Astrocyte of the spinal cord (primary cell): ENCODE measurements at regions not wholly inside any gene's neighbourhood (a gene's known extent, or its start where the extent isn't known, plus 50 kb on each side); places are given as distances from the start of the nearest gene placed in this dataset.

Experiments
- DNase-seq: peaks from one replicate; pipeline ENCODE4 v3.0.0; 2011; ENCODE audit warnings: low read depth, low spot score
- H3K4me3 ChIP-seq: 2 replicates; pipeline ENCODE4 v1.5.1; 2011; ENCODE audit warnings: low read depth, mild to moderate bottlenecking, low read length, moderate library complexity
- in situ Hi-C: cut with HindIII; loops from 2 replicates; pipeline ENCODE4 v1.10.0; 2017; ENCODE audit warnings: low sequenced_read_pairs
- TF ChIP-seq, protein P1 (sequence below): IDR thresholded peaks from 2 replicates; pipeline ENCODE4 v1.5.1; 2012; ENCODE audit warnings: low read depth, mild to moderate bottlenecking, low read length, inconsistent platforms

DNA sequence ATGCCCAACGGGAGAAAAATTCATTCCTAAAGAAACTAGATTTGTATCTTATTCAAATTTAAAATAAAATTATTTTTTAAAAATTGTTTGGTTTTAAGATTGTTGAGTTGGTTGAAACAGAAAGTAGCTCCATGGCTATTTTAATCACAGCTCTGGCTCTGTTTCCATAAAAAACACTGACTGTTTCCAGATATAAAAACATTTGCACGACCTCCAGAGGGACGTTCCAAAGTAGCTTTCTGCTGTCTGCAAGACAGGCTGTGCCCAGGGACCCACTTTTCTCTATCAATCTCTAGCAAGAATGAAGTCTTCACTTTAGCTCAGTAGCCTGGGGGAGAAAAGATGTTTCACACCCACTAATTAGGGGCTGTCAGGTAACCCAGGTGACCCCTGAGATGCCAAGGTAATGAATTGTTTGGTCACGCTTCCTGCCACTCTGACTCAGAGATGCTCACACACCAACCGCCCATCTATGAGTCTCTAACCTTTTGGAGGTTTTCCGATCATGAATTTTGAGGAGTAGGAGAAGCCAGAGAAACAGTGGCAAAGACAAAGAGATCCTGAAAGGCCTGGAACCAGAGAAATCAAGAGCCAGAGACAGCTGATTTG lies 220.1 kb upstream of the SOX9 start:
- no peak overlapping the region for H3K4me3 ChIP-seq
- TF ChIP-seq, protein P1, sequence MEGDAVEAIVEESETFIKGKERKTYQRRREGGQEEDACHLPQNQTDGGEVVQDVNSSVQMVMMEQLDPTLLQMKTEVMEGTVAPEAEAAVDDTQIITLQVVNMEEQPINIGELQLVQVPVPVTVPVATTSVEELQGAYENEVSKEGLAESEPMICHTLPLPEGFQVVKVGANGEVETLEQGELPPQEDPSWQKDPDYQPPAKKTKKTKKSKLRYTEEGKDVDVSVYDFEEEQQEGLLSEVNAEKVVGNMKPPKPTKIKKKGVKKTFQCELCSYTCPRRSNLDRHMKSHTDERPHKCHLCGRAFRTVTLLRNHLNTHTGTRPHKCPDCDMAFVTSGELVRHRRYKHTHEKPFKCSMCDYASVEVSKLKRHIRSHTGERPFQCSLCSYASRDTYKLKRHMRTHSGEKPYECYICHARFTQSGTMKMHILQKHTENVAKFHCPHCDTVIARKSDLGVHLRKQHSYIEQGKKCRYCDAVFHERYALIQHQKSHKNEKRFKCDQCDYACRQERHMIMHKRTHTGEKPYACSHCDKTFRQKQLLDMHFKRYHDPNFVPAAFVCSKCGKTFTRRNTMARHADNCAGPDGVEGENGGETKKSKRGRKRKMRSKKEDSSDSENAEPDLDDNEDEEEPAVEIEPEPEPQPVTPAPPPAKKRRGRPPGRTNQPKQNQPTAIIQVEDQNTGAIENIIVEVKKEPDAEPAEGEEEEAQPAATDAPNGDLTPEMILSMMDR = no peak
- DNase-seq = peak; percentile 62
- in situ Hi-C loops = no loop called here

DNA sequence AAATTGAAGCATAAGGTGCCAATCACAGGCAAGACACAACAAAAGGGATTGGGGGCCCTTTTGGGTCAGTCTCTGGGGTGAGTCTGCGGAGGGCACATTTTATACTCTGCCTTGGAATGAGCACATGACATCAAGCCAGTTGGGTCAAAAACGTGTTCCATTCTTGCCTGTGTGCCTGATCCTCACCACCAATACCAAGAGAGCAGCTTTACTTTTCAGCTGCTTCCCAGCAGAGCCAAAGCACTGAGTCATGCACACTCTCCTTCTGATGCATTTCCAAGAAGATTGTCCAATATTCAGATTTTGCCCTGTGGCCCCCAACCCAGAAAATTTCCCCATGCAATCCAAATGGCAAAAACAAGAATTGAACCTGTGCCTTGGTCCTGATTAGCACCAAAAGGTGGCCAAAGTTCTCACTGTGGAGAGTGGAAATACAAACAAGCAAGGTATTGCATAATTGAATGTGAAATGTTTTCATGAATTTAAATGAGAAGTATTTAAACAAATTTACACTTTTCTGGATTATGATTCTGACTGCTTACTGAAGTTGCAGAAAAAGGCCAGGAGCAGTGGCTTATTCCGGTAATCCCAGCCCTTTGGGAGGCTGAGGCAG lies 217.8 kb upstream of the SOX9 start:
- in situ Hi-C loops = no loop called here
- DNase-seq = peak; percentile 43
- H3K4me3 ChIP-seq = no peak overlapping the region
- TF ChIP-seq, protein P1 = no peak

DNA sequence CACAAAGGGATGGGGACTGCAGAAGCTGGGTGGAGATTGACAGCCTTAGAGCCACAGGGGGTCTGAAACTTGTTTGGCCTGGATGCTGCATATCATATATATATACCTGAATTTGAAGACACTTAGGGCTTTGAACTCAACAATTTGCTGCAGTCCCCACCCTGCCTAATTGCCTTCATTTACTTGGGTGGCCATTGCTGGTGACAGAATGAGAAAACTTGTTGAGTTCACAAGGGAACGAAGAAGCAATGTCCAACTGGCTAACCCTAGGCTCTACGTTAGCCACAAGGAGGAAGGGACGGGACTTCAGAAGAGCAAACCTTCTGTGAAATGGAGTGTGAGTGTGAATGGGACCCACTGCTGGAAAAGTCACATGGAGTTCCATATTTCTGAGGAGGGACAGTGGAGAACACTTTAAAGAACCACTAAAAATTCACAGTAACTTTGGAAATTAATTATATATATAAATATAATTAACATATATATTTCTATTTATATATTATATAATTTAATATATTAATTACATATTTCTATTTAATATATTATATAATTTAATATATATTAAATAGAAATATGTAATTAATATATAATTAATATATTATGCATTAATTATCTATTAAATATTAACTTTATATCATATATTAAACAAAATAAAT lies 215.3 kb upstream of the SOX9 start:
- DNase-seq = no peak
- no peak overlapping the region for H3K4me3 ChIP-seq
- TF ChIP-seq, protein P1 = no peak
- in situ Hi-C loops = no loop called here

DNA sequence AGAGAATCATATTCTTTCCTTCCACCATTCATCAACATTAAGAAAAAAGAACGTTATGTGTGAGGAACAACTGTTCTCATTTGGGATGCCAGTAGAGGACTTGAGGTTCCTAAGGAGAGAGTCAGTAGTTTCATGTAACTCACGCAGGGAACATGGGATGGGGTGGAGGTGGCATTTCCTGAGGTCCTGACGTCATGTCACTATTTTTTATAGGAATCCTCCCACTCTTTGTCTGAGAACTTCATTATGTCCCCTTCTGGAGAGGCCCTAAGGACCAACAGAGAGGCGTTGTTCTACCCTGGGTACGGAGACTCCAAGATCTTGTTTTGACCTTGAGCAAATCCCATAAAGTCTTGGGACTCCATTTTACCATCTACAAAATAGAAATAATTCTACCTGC lies 211.7 kb upstream of the SOX9 start:
- TF ChIP-seq, protein P1 = no peak
- DNase-seq = no peak
- in situ Hi-C loops = no loop called here
- H3K4me3 ChIP-seq = no peak overlapping the region

DNA sequence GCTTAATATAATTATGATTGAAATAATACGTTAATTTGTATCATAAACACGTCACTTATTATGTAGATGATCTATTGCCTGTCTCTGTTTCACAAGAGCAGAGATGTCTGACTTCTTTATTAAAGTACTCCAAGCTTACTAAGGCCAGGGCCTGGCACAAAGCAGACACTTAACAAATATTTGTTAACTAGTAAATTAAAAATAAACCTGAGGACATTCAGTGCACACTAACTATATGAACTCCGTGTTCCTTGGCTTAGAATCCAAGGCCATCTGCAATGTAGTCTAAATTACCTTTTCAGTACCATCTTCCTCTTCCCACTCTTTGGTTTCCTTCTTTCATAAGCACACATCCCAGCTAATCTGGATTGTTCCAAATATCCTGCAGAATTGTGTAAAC lies 210.8 kb upstream of the SOX9 start:
- no peak overlapping the region for H3K4me3 ChIP-seq
- TF ChIP-seq, protein P1 = no peak
- in situ Hi-C loops = no loop called here
- DNase-seq = no peak

DNA sequence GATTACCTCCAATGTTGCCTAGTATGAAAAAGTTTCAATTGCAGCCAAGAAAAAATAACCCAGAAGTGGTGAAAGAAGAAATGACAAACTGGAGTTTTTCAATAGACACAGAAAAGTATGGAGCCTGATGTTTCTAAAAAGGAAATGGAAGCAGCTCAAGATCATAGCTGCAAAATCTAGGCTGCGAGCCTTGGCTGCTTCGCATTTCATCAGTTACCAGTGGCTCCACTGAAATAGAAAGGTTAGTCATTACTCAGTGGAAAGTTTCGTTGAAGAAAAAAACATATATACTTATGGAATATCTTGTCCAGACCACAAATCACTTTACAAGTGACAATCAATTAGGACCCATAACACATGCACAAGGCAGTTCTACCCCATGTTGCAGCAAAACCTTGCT lies 206.8 kb upstream of the SOX9 start:
- TF ChIP-seq, protein P1 = no peak
- in situ Hi-C loops = no loop called here
- DNase-seq = no peak
- no peak overlapping the region for H3K4me3 ChIP-seq
